BE2C (cell line): ENCODE measurements at regions not wholly inside any gene's neighbourhood (a gene's known extent, or its start where the extent isn't known, plus 50 kb on each side); places are given as distances from the start of the nearest gene placed in this dataset.

Source experiments
- DNase-seq: peaks from one replicate; pipeline ENCODE4 v3.0.0-alpha.2; 2020
- H3K27me3 ChIP-seq: fragments of 250-450 bp; sonication (Bioruptor Pico); 2 replicates; pipeline ENCODE4 v1.5.1; 2020; ENCODE audit warnings: mild to moderate bottlenecking
- H3K36me3 ChIP-seq: fragments of 250-450 bp; sonication (Bioruptor Pico); 2 replicates; pipeline ENCODE4 v1.5.1; 2020; ENCODE audit warnings: mild to moderate bottlenecking
- H3K4me1 ChIP-seq: fragments of 250-450 bp; sonication (Bioruptor Pico); 2 replicates; pipeline ENCODE4 v1.5.1; 2020
- H3K4me3 ChIP-seq: 2 replicates; pipeline ENCODE4 v1.5.1; 2011; ENCODE audit warnings: low read depth, low read length
- H3K9me3 ChIP-seq: fragments of 250-450 bp; sonication (Bioruptor Pico); 2 replicates; pipeline ENCODE4 v1.5.1; 2020
- CTCF ChIP-seq: IDR thresholded peaks from 2 replicates; pipeline ENCODE4 v1.5.1; 2012; ENCODE audit warnings: mild to moderate bottlenecking, low read depth, low read length

- Histone ChIP-seq H3K36me3 (peaks cover 8% of the 10 kb centered on the region), H3K4me3 (no peak overlapping the region), H3K9me3 (no peaks in the 10 kb centered on the region), H3K4me1 (peaks cover 4% of the 10 kb centered on the region), H3K27me3 (no peaks in the 10 kb centered on the region)
- peak; percentile 67 for DNase-seq
- TF ChIP-seq CTCF: peak; percentile 81
Measured at GRCh38 chr3:124351430-124352148, 359.7 kb upstream of the ROPN1 start.

- H3K4me3 ChIP-seq: no peak overlapping the region
- peaks cover 8% of the 10 kb centered on the region for H3K36me3 ChIP-seq
- peaks cover 4% of the 10 kb centered on the region for H3K4me1 ChIP-seq
- H3K27me3 ChIP-seq: no peaks in the 10 kb centered on the region
- H3K9me3 ChIP-seq: no peaks in the 10 kb centered on the region
- TF ChIP-seq CTCF: no peak
- no peak for DNase-seq
Measured at GRCh38 chr3:124352149-124352539, 360.2 kb upstream of the ROPN1 start.

- no peak overlapping the region for H3K4me3 ChIP-seq
Measured at GRCh38 chr3:124353691-124354090, 361.8 kb upstream of the ROPN1 start.

GRCh38 chr3:124354150-124354549 lies 362.2 kb upstream of the ROPN1 start:
- TF ChIP-seq CTCF: no peak
- peaks cover 2% of the 10 kb centered on the region; the same call in 1 of the 2 replicates for H3K36me3 ChIP-seq

More at GRCh38 chr3:124353691-124354090, 361.8 kb upstream of the ROPN1 start:
- no peaks in the 10 kb centered on the region for H3K27me3 ChIP-seq
- H3K9me3 ChIP-seq: no peaks in the 10 kb centered on the region
- no peak for DNase-seq
- no peaks in the 10 kb centered on the region for H3K36me3 ChIP-seq
- peaks cover 4% of the 10 kb centered on the region for H3K4me1 ChIP-seq
- TF ChIP-seq CTCF: no peak

GRCh38 chr3:124358156-124358555 lies 366.2 kb upstream of the ROPN1 start:
- peaks cover 8% of the 10 kb centered on the region for H3K4me1 ChIP-seq
- TF ChIP-seq CTCF: no peak
- DNase-seq: no peak
- H3K27me3 ChIP-seq: no peaks in the 10 kb centered on the region
- H3K9me3 ChIP-seq: no peaks in the 10 kb centered on the region
- no peak overlapping the region for H3K4me3 ChIP-seq
- peaks cover 2% of the 10 kb centered on the region; the same call in 1 of the 2 replicates for H3K36me3 ChIP-seq

More at GRCh38 chr3:124354150-124354549, 362.2 kb upstream of the ROPN1 start:
- DNase-seq: no peak
- Histone ChIP-seq H3K4me1 (peaks cover 4% of the 10 kb centered on the region), H3K9me3 (no peaks in the 10 kb centered on the region), H3K4me3 (no peak overlapping the region), H3K27me3 (no peaks in the 10 kb centered on the region)

- H3K4me3 ChIP-seq: no peak overlapping the region
- no peaks in the 10 kb centered on the region for H3K27me3 ChIP-seq
Measured at GRCh38 chr3:124360155-124360554, 368.2 kb upstream of the ROPN1 start.

More at GRCh38 chr3:124360155-124360554, 368.2 kb upstream of the ROPN1 start:
- no peak for DNase-seq
- no peak for TF ChIP-seq CTCF
- H3K9me3 ChIP-seq: no peaks in the 10 kb centered on the region
- H3K36me3 ChIP-seq: peaks cover 2% of the 10 kb centered on the region; the same call in 1 of the 2 replicates
- peaks cover 15% of the 10 kb centered on the region for H3K4me1 ChIP-seq
